Transverse colon (tissue), 4 donors: ENCODE measurements at regions not wholly inside any gene's neighbourhood (a gene's known extent, or its start where the extent isn't known, plus 50 kb on each side); places are given as distances from the start of the nearest gene placed in this dataset.

ENCODE experiments used
- DNase-seq: peaks from one replicate; pipeline ENCODE4 v3.0.0-alpha.2; 2019
- H3K27ac ChIP-seq, 4 donors: fragments of 200-600 bp; sonication (generic); 2 replicates each; pipeline ENCODE4 v1.5.1; 2016 to 2018; ENCODE audit warnings: inconsistent platforms in 4 of 4
- H3K27me3 ChIP-seq: fragments of 200-600 bp; sonication (generic); 2 replicates; pipeline ENCODE4 v1.5.1; 2017; ENCODE audit warnings: inconsistent platforms
- H3K36me3 ChIP-seq, 4 donors: fragments of 200-600 bp; sonication (generic); 2 replicates each; pipeline ENCODE4 v1.5.1; 2017 to 2019; ENCODE audit warnings: inconsistent platforms in 4 of 4
- H3K4me1 ChIP-seq, 4 donors: fragments of 200-600 bp; sonication (generic); 2 replicates each; pipeline ENCODE4 v1.5.1; 2017 to 2020; ENCODE audit warnings: inconsistent platforms in 4 of 4
- H3K4me3 ChIP-seq, 4 donors: fragments of 200-600 bp; sonication (generic); 1 replicate in 1 of 4; 2 replicates in 3 of 4; pipeline versions ENCODE4 v1.5.1 to v1.6.1; 2017 to 2019; ENCODE audit warnings: inconsistent platforms in 4 of 4
- H3K9me3 ChIP-seq, 2 donors: fragments of 200-600 bp; sonication (generic); 2 replicates each; pipeline ENCODE4 v1.5.1; 2017 to 2019; ENCODE audit warnings: inconsistent platforms in 2 of 2
- CTCF ChIP-seq, 5 experiments: fragments of 200-600 bp in 3 of 5; fragments of 450-650 bp in 2 of 5; sonication (generic) in 3 of 5; IDR thresholded peaks; 1 replicate in 2 of 5; 2 replicates in 3 of 5; pipeline ENCODE4 v1.5.1; 2016 to 2017; ENCODE audit warnings: antibody characterized with exemption in 5 of 5, inconsistent platforms in 3 of 5, mild to moderate bottlenecking in 2 of 5, moderate library complexity in 1 of 5
- EP300 ChIP-seq: sonication (generic); formaldehyde crosslinking; IDR thresholded peaks from one replicate; pipeline ENCODE4 v1.6.1; 2017; ENCODE audit warnings: antibody characterized with exemption, low read depth
- POLR2A ChIP-seq: fragments of 450-650 bp; IDR thresholded peaks from one replicate; pipeline ENCODE4 v1.6.1; 2016; ENCODE audit warnings: antibody characterized with exemption, mild to moderate bottlenecking, moderate library complexity
- POLR2AphosphoS5 ChIP-seq, 3 donors: sonication (generic); formaldehyde crosslinking; IDR thresholded peaks; one replicate each; pipeline ENCODE4 v1.6.1; 2016; ENCODE audit warnings: antibody characterized with exemption in 3 of 3
- WGBS, 2 donors: methylation state at CpG; one replicate each; pipeline ENCODE4 v1.1.5; 2018; ENCODE audit warnings: low coverage in 1 of 2; 5-methylcytosine and 5-hydroxymethylcytosine counted together
- in situ Hi-C, 4 donors: fragments of 200-750 bp; cut with MboI; loops; one replicate each; pipeline versions ENCODE4 v1.15.0 to v1.15.1; 2017; ENCODE audit warnings: low sequenced_read_pairs in 3 of 4, low pct_ligation_motif_present in 1 of 4, low pct_unique_long_range_greater_than_20kb in 1 of 4
- intact Hi-C: fragments of 100-400 bp; cut with DNase I; formaldehyde crosslinking; loops from one replicate; pipeline ENCODE4 v1.15.1; 2023; ENCODE audit warnings: low total_unique reads

- Histone ChIP-seq H3K27ac (no peak overlapping the region), H3K27me3 (no peaks in the 10 kb centered on the region), H3K36me3 (no peaks in the 10 kb centered on the region), H3K4me3 (no peak overlapping the region), H3K9me3 (no peaks in the 10 kb centered on the region), H3K4me1 (no peaks in the 10 kb centered on the region)
- TF ChIP-seq POLR2A: no peak
- TF ChIP-seq POLR2AphosphoS5 (IDR thresholded peaks at IDR 0.05): no peak
- no peak for TF ChIP-seq CTCF (IDR thresholded peaks at IDR 0.05)
- TF ChIP-seq EP300: no peak
- DNase-seq: no peak
- 54 to 69% methylated on average over 2 to 3 of the region's 3 CpGs for WGBS, 2 donors
- intact Hi-C loops (no loop called here), in situ Hi-C loops (no loop called here)
Measured at GRCh38 chr3:144763878-144764454, 792.3 kb downstream of the DIPK2A start.

GRCh38 chr3:144770281-144770680 is 798.7 kb downstream of the DIPK2A start:
- 38 to 52% methylated on average over 1 of the region's 1 CpG for WGBS, 2 donors
- no peaks in the 10 kb centered on the region for H3K36me3 ChIP-seq
- no peaks in the 10 kb centered on the region for H3K27me3 ChIP-seq
- no peak for TF ChIP-seq POLR2A
- no peak for TF ChIP-seq CTCF (IDR thresholded peaks at IDR 0.05)
- no peak for TF ChIP-seq POLR2AphosphoS5 (IDR thresholded peaks at IDR 0.05)
- no peak for TF ChIP-seq EP300
- no peak overlapping the region for H3K4me3 ChIP-seq
- H3K9me3 ChIP-seq: no peaks in the 10 kb centered on the region
- no peaks in the 10 kb centered on the region for H3K4me1 ChIP-seq
- intact Hi-C loops: no loop called here
- H3K27ac ChIP-seq: no peak overlapping the region
- in situ Hi-C loops: no loop called here
- no peak for DNase-seq

GRCh38 chr3:144770915-144771351 is 799.3 kb downstream of the DIPK2A start:
- Histone ChIP-seq H3K4me1 (no peaks in the 10 kb centered on the region), H3K27me3 (no peaks in the 10 kb centered on the region), H3K4me3 (no peak overlapping the region), H3K27ac (no peak overlapping the region), H3K36me3 (no peaks in the 10 kb centered on the region), H3K9me3 (no peaks in the 10 kb centered on the region)
- WGBS, 2 donors: 38 to 56% methylated on average over 1 of the region's 1 CpG
- peak in 1 of 5 experiments; percentile 26 for TF ChIP-seq CTCF (IDR thresholded peaks at IDR 0.05)
- TF ChIP-seq POLR2AphosphoS5 (IDR thresholded peaks at IDR 0.05): no peak
- in situ Hi-C loops (no loop called here), intact Hi-C loops (no loop called here)
- no peak for DNase-seq

GRCh38 chr3:144771381-144771870 is 799.8 kb downstream of the DIPK2A start:
- no peaks in the 10 kb centered on the region for H3K27me3 ChIP-seq
- WGBS, 2 donors: 54 to 60% methylated on average over 2 of the region's 2 CpGs
- H3K4me1 ChIP-seq: no peaks in the 10 kb centered on the region
- intact Hi-C loops: no loop called here
- no peak overlapping the region for H3K4me3 ChIP-seq
- no peak for TF ChIP-seq POLR2A
- TF ChIP-seq EP300: no peak
- no peak for TF ChIP-seq CTCF (IDR thresholded peaks at IDR 0.05)
- no peak for TF ChIP-seq POLR2AphosphoS5 (IDR thresholded peaks at IDR 0.05)
- no peaks in the 10 kb centered on the region for H3K9me3 ChIP-seq
- no peaks in the 10 kb centered on the region for H3K36me3 ChIP-seq
- DNase-seq: no peak
- H3K27ac ChIP-seq: no peak overlapping the region
- in situ Hi-C loops: no loop called here
